ENCODE measurements at regions not wholly inside any gene's neighbourhood (a gene's known extent, or its start where the extent isn't known, plus 50 kb on each side); places are given as distances from the start of the nearest gene placed in this dataset.
"Not testable (repeated sequence)": the region's sequence is repeated elsewhere in the genome, so short reads cannot be mapped to it uniquely, and the experiment has no call there.

DNA sequence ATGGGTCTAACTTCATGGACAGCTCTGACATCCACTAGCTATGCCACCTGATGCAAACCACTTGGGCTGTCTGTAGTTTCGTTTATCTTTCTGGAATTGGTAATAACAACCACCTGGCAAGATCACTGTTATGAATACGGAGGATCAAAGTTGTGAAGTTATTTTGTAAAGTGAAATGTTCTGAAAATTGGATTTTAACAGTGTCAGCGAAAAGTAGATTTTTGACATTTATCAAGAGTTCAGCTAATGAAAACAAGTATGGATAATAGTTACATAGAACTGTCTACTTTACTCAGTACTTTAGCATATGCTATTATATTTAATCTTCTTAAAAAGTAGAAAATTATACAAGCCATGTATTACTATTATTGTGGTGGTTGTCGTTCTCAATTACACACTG lies 813.8 kb downstream of the RNF144A start:
- no peak for DNase-seq

DNA sequence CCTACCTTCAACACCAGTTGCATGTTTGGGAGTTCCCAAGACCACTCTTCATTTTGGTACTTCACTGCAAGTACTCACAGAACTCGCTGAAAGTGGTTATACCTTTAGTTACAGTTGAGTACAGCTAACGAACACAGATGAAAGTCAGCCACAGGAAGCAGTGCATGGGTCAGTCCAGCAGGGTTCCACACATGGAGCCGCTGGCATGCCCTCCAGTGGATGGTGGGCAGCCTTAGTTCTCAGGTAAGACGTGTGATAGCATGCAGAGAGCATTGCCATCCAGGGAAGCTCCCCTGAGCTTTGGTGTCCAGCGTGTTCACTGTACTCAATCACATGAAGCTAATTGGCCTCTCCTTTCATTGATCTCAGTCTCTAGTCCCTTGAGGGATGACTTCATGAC lies 815.3 kb downstream of the RNF144A start:
- DNase-seq: no peak

DNA sequence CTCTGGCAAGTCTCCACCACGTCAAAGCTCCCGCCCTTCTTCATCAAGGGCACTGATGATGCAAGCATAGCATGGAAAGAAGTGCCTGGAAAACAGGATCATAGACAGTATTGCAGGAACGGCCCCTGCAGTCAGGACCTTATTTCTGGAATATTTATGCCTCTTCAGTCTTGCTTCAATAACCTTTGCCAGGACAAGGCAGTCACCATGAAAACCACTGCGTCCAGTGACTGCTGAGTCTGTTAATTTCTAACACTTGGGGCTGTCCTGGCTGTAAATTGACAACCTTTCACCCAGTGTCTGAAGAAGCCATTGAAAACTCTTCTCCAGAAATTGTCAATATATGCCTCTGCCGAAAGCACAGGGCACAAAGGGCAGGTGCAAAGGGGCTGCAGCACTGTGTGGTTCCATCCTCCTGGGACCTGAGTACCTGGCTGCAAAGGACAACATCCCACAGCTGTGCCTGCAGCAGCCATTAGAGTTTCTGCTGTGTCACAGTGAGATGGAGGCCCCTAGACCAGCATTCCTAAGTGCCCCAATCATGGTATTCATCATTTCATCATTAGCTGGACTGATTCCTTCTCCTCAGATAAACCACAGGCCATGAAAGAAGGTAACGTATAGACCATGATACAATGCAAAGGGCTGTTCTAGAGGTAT lies 819.6 kb downstream of the RNF144A start:
- no peak for DNase-seq

DNA sequence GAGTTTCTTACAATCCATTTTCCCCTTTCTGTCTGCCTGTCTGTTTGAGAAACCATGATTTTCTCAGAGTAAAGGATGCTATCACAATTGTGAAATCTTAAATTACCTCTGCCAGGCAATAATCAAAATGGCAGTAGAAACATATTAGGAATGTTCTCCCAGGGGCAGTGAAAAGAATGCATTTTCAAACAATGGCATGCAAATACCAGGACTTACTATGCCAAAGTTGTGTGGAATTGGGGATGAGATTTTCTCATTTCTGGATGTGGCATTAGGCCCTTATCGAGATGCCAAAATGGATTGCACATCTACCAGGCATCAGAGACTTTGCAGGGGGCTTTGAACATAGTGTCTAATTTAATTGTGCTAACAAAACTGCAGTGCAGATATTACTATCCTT lies 821.4 kb downstream of the RNF144A start:
- DNase-seq: no peak

DNA sequence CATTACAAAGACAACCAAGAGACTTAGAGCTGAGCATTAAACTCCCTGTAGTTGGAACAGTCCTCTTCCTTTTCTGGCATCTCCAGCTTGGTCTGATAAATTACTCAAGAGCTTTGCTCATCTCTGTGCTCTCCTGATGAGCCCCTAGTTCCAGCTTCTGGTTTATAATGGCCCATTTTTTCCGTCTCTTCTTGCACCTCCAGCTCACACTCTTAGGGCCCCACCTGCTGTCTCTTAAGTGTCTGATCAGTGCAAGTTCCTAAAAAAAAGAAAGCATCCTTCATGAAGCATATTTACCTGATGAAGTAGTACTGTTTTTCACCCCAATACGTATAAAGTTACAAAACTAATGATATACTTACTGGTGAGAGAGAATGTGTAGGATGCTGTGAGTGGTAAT lies 822.9 kb downstream of the RNF144A start:
- no peak for DNase-seq

- DNase-seq: no peak
These were observed 825.1 kb downstream of the RNF144A start for GRCh38 chr2:7742301-7742700.

- DNase-seq: no peak
These were observed 827.6 kb downstream of the RNF144A start for GRCh38 chr2:7744827-7745226.

- no peak for DNase-seq
These were observed 828.2 kb downstream of the RNF144A start for GRCh38 chr2:7745369-7745768.

- DNase-seq: no peak
These were observed 831.7 kb downstream of the RNF144A start for GRCh38 chr2:7748717-7749415.

DNA sequence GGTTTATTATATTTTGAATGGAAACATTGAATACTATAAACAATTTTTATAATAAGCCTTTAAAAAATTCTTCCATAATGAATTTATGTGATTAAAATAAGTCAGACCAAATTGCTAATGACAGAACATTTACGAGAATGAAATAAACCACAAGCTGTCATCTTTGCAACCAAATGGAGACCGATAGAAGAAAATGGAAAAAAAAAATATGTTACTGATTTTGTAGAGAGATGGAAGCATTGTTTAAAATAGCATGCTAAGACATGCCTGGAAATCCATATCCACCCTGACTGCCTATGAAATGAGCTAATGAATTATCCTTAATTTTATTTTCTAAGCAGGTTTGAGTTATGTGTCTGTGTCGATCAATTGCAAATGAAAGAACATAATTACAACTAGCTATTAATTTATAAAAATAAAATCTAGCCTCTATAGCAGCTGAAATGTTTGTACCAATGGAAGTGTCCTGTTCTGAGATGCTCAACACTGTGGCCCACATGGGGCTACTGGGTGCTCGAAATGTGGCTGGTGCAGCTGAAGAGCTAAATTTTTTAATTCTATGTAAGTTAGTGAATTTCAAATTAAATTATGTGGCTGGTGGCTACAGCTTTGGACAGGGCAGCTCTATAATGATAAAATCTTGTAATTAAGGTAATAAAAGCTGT lies 832.8 kb downstream of the RNF144A start:
- DNase-seq: no peak

GRCh38 chr2:7752291-7752690 lies 835.1 kb downstream of the RNF144A start:
- DNase-seq: no peak

DNA sequence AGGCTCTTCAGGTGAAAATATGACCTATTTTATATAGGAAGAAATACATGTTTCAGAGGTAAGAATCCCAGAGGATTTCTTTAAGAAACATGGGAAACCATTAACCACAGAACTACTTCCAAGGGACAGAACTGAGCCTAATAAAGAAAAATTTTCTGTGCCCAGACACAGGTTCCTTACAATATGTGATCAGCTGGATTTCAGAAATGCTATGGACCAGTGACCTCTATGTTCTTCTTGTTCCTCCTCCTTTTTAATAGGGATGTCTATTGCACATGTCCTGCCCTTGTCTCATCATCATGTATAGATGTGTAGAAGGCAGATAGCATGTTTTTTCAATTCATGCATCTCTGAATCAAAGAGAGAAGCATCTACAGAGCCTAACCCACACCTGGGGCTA lies 836.6 kb downstream of the RNF144A start:
- DNase-seq: no peak

- no peak for DNase-seq
These were observed 838.7 kb downstream of the RNF144A start for GRCh38 chr2:7755879-7756278.

GRCh38 chr2:7758073-7758759 lies 841.0 kb downstream of the RNF144A start:
- DNase-seq: no peak

GRCh38 chr2:7759898-7760297 lies 842.7 kb downstream of the RNF144A start:
- DNase-seq: no peak

DNA sequence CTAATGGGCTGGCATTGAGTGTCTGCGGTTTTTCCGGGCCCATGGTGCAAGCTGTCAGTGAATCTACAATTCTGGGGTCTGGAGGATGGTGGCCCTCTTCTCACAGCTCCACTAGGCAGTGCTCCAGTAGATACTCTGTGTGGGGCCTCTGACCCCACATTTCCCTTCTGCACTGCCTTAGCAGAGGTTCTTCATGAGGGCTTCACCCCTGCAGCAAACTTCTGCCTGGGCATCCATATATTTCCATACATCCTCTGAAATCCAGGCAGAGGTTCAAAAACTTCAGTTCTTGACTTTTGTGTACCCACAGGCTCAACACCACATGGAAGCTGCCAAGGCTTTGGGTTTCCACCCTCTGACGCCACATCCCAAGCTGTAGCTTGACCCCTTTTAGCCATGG lies 846.2 kb downstream of the RNF144A start:
- DNase-seq: not testable (repeated sequence)

GRCh38 chr2:7765236-7765635 lies 848.0 kb downstream of the RNF144A start:
- DNase-seq: no peak

GRCh38 chr2:7766088-7766722 lies 849.0 kb downstream of the RNF144A start:
- DNase-seq: no peak

DNA sequence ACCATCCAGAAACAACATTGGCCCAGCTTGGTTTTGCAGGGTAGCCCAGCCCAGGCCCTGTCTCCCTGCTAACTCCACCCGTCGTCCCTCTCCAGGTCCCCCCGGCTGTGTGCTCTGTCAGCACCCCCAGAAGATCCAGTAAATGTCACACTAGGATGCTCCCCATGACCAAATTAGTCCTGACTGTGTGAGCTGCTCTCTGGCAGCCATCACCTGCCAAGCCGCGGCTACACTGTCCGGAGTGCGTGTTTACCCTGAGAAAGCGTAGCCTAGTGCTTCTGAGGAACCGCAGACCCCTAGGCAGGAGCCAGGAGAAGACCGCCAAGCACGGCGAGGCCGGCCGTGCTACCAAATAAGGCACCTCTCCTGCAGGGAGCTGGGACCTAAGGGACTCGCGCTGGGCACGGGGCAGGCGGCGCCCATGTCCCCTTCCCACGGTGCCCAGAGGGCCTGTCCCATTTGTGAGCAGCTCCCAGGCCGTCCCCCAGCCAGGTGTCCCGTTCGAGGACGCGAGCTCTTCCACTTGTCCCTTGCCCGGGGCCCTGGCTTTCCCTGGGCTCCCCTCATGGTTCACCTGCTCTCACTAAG lies 849.9 kb downstream of the RNF144A start:
- DNase-seq: no peak

GRCh38 chr2:7767902-7768301 lies 850.7 kb downstream of the RNF144A start:
- DNase-seq: no peak

DNA sequence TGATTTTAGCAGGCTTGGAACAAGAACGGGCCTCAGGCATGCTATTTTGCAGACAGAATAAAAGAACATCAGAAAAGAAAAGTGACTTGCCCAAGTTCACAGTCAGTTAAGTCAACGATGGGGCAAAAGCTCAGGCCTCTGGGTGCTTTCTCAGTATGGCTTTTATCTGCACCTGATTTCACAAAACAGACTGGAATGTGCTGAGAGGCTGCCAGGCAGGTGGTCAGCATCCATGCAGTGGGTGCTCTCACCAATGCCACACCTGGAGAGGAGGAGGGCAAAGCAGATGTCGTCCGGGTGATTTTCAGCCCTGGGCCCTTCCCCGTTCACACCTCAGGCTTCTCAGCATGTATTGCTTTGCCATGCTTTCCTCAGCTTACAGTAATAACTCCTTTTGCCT lies 854.6 kb downstream of the RNF144A start:
- DNase-seq: no peak

All from NCI-H1092 (cell line).